HG03025 (cell line): ENCODE measurements at regions not wholly inside any gene's neighbourhood (a gene's known extent, or its start where the extent isn't known, plus 50 kb on each side); places are given as distances from the start of the nearest gene placed in this dataset.
"Not testable (repeated sequence)": the region's sequence is repeated elsewhere in the genome, so short reads cannot be mapped to it uniquely, and the experiment has no call there.

Experiments
- ATAC-seq: cut with Tn5 transposase; IDR thresholded peaks from one replicate; pipeline ENCODE4 v1.9.1; 2021; ENCODE audit warnings: mild to moderate bottlenecking, moderate library complexity; ENCODE audit not compliant: unreplicated experiment, low FRiP score

DNA sequence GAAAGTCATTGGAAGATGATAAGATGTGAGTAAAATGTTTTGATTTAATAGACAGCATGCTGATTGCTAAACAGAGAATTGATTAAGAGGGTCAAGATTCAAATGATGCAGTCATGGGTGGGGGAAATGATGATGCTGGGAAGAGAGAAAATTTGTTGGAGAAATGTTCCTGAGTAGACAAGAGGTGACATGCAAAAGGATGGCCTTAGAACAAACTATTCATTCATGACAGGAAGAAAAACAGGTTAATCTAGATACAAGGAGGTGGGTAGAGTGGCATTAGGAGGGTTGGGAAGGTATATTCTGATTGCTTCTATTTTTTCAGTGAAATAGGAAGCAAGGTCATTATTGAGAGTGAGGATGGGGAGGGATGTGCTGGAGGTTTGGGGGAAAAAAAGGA is 146.7 kb downstream of the SEM1 start:
- ATAC-seq, result no peak

- no peak for ATAC-seq
Measured at GRCh38 chr7:96562458-96562857, 147.2 kb downstream of the SEM1 start.

- no peak for ATAC-seq
Measured at GRCh38 chr7:96561892-96562291, 147.8 kb downstream of the SEM1 start.

DNA sequence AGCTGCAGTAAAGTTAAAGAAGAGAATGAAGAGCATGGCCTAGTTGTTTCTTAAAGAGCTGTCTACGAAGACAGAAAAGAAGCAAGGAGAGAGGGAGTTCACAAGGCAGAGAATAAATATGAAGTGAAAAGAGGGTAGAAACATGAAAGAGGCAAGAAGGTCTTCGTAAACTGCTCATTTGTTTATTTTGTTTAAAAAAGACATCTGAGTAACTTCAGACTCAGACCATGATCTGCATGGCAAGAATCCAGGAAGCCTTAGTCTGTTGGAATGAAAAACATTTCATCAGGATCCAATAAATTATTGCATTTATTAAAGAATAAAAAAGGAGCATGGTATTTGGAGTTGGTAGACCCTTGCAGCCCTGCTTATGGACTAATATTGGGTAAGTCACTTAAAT is 151.1 kb downstream of the SEM1 start:
- ATAC-seq, result no peak

DNA sequence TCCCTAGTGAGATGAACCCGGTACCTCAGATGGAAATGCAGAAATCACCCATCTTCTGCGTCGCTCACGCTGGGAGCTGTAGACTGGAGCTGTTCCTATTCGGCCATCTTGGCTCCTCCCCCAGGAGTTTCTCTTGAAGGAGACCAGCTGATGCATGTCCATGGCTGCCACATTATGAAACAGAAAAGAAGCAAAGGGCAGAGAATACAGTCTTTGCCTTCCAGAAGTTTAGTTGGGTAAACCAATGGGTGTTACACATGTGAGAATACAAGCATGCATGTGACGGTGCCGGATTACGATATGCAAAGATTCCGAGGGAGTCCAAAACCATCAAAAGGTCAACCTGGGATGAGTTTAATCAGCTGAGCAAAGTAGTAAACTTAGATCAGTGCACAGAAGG is 151.6 kb downstream of the SEM1 start:
- no peak for ATAC-seq

DNA sequence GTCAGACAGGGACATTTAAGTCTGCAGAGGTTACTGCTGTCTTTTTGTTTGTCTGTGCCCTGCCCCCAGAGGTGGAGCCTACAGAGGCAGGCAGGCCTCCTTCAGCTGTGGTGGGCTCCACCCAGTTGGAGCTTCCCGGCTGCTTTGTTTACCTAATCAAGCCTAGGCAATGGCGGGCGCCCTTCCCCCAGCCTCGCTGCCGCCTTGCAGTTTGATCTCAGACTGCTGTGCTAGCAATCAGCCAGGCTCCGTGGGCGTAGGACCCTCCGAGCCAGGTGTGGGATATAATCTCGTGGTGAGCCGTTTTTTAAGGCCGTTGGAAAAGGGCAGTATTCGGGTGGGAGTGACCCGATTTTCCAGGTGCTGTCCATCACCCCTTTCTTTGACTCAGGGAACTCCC is 152.0 kb downstream of the SEM1 start:
- not testable (repeated sequence) for ATAC-seq

GRCh38 chr7:96548664-96549063 is 161.0 kb downstream of the SEM1 start:
- ATAC-seq, result no peak

DNA sequence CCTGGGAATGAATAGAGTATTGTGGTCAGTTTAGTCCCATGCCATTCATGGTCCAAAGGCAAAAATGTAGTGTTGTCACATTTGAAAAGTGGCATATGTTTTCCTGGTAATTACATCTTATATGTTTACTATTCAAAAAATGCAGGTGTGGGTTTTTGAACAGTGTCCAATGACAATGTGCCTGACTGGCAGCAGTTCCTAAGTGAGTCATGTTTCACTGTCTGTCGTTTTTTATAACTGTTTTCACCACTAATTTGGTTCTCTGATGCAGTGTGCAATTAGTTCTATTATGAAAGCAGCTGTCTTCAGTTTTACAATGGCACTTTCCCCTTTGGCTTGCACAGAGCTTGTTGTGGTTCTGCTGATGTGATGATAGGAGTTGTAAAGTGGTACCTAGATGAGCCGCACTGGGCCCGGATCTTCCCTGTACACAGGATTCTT is 162.3 kb downstream of the SEM1 start:
- ATAC-seq, result no peak

DNA sequence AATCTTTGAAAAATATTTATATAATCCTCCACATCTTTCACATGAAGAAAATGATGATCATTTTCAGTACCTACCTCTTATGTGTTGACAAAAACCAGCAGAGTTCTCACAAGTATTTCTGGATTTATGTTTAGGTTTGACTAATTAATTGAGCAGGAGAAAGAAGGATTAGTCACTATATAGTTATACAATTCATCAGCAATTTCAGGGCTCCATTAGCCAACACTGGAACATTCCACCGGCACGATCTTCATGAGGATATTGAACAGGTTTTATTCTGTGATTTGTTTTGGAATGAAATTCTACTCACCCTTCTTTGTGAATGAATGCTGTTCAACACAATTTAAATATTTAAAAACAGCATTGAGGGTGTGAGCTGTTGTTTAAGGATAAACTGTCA is 163.2 kb downstream of the SEM1 start:
- ATAC-seq, result no peak

GRCh38 chr7:96539471-96539870 is 170.2 kb downstream of the SEM1 start:
- ATAC-seq, result no peak

GRCh38 chr7:96538632-96539031 is 171.0 kb downstream of the SEM1 start:
- no peak for ATAC-seq

DNA sequence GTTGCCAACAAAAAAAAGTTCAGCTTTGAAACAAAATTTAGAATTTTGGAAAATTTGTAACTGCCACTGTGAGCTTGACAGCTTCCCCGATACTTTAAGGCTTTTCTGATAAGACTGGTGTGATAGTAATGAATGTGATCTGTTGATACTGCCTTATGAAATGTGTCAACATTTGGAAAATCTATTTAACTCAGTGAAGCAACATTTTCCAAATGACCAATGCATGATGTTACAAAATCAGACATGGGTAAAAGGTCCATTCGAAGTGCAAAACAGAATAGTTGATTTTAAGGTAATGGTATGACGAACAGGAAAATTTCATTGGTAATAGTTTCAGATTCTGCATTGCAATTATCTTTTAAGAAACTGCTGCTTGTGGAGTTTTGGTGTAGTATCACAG is 175.4 kb downstream of the SEM1 start:
- ATAC-seq, result no peak

DNA sequence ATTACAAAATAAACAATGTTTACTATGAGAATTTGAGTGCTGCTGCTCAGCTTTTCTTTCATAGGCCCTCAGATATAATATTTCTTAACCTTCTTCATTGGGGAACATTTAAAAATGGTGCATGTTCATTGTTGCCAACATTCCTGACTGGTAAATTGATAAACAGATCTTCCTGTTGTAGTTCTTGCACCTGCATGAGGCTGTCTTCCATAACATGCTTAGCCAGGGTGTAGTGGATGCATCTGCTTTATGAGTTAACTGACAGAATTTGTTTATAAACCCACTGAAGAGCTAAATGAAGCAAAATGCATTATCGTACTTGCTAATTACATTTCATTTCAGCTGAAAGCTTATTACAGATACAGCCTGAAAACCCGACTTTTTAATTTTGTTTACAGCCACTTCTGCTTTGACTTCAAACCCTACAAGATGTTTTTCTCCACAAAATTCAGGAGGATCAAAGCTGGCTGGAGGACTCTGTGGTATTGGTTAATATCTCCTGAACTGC is 177.2 kb downstream of the SEM1 start:
- no peak for ATAC-seq

GRCh38 chr7:96531331-96531730 is 178.3 kb downstream of the SEM1 start:
- no peak for ATAC-seq

DNA sequence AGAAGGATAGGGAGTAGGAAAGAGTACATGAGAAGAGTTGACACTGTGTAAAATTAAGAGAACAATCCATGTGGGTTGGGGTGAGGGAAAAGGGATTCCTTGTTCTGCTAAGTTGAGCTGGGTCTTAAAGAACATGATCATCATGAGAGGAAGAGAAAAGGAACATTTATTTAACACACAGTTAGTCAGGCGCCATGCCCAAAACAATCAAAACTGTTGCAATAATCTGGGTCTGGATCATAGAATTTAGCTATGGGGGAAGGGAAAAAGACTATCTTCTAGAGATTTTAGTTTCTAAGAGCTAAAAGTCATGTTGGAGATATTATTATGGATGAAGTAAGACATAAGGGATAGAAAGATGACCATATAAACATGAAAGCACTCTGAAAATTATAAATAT is 178.9 kb downstream of the SEM1 start:
- ATAC-seq, result no peak

DNA sequence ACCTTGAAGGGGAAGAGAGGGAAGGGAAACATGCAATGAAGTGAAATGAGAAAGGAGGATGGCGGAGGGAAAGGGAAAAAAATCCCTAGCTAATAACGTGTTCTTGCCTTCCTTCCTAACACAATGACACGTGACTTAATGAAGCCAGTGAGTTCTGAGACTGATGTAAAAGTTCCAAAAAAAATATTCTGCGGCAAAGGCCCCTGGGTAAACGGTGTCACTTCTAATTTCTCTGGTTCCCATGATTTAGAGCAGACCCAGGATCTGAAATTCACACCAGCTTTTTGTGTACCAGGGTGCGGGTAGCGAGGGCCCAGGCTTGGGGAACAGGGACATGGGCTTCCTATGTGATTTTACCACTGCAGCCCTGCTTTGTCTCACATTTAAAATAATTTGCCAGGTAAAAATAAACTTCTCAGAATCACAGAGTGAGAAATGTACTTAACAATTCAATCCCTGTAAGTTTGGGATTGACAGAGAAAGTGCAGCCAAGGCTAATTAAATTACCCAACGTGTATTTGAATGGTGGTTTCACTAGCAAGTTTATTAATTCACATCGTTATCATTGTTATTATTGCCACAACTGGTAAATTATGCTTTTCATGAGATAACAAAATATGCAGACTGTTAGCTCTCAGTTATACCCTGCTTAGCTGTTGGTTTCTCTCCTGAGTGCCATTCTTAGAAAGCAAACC is 182.4 kb downstream of the SEM1 start:
- no peak for ATAC-seq

DNA sequence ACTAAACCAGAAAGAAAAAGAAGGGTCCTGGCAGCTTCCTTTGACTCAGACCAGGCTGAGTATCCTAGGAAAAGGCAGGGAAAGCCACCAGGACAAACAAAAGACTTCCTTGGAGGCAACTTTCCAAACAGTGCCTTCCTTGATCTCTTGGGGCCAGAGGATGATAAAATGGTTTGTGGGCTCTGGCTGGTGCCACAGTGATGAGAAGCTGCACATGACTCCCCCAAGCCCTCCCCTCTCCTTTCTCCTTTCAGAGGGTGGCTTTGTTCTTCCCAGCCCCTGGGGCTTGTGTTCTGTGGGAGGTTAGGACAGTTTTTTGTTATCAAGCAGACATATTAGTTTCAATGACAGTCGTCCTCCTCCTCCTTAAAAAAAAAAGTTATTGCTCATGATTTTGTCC is 183.2 kb downstream of the SEM1 start:
- no peak for ATAC-seq

GRCh38 chr7:96521068-96521894 is 188.4 kb downstream of the SEM1 start:
- ATAC-seq, result no peak

DNA sequence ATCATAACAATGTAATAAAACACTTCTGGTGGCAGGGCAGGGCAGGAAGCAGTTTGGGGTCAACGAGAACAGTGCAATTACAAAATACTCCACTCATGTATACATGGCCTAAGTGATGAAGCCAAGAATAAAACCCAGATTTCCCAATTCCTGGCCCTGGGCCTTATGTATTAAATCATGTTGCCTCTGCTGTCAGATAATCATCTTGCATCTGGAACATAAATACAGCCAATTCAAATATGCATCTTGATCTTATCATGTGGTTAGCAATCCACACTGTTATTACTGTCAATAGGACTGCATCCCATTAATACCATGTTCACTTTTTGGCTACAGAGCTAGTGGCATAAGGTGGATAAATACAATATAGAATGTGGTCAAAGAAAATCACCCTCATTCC is 186.5 kb upstream of the SLC25A13 start:
- no peak for ATAC-seq

DNA sequence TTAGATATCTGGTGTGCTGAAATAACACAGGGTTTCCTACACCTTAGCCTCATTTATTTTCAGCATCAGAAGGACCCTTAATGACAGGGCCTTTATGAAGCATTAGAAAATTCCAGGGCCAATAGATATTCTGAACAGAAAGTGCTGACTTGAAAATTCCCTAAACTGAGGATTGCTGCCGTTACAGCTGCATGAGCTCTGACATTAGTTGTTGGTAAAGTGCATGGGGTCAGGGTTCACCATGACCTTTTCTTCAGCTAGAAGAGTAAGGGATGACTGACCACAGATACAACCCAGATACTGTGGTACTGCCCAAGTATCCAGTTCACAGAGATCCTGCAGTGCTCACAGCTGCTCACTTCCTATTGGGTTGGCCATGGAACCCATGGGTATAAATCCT is 181.7 kb upstream of the SLC25A13 start:
- ATAC-seq, result no peak

- no peak for ATAC-seq
Measured at GRCh38 chr7:96501318-96501717, 179.4 kb upstream of the SLC25A13 start.

- ATAC-seq, result no peak
Measured at GRCh38 chr7:96499532-96499931, 177.6 kb upstream of the SLC25A13 start.
